ENCODE measurements at regions not wholly inside any gene's neighbourhood (a gene's known extent, or its start where the extent isn't known, plus 50 kb on each side); places are given as distances from the start of the nearest gene placed in this dataset.

DNA sequence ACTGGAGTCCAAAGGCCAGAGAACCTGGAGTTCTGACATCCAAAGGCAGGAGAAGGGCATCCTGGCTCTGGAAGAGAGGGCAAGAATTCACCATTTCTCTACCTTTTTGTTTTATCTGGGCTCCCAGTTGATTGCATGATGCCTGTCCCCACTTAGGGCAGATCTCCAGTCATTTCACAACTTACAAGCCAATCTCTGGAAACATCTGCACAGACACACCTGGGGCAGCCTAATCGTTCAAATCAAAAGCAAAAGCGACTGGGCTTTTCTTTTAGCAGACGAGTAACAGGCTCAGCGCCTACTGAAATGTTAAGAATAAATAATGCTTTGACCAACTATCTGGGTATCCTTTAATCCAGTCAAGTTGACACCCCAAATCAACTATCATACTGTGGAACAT lies 136.0 kb upstream of the NPY2R start:
- TF ChIP-seq TOX (CRISPR knock-in tag; IDR thresholded peaks at IDR 0.05; ENCODE audit: borderline replicate concordance) (no peak), TCF4 (CRISPR knock-in tag; IDR thresholded peaks at IDR 0.05; ENCODE audit: borderline replicate concordance) (no peak), ISL1 (CRISPR knock-in tag; IDR thresholded peaks at IDR 0.05) (no peak), CSDC2 (CRISPR knock-in tag; IDR thresholded peaks at IDR 0.05) (no peak), SNAI2 (CRISPR knock-in tag; IDR thresholded peaks at IDR 0.05) (no peak), OSR1 (CRISPR knock-in tag; IDR thresholded peaks at IDR 0.05) (no peak), ZFP3 (CRISPR knock-in tag; IDR thresholded peaks at IDR 0.05) (no peak), GLIS3 (CRISPR knock-in tag; IDR thresholded peaks at IDR 0.05) (no peak), ZC3H10 (CRISPR knock-in tag; IDR thresholded peaks at IDR 0.05) (no peak)
- TF ChIP-seq, protein P1, sequence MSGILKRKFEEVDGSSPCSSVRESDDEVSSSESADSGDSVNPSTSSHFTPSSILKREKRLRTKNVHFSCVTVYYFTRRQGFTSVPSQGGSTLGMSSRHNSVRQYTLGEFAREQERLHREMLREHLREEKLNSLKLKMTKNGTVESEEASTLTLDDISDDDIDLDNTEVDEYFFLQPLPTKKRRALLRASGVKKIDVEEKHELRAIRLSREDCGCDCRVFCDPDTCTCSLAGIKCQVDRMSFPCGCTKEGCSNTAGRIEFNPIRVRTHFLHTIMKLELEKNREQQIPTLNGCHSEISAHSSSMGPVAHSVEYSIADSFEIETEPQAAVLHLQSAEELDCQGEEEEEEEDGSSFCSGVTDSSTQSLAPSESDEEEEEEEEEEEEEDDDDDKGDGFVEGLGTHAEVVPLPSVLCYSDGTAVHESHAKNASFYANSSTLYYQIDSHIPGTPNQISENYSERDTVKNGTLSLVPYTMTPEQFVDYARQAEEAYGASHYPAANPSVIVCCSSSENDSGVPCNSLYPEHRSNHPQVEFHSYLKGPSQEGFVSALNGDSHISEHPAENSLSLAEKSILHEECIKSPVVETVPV (CRISPR knock-in tag; IDR thresholded peaks at IDR 0.05): no peak
- no peak for ATAC-seq

DNA sequence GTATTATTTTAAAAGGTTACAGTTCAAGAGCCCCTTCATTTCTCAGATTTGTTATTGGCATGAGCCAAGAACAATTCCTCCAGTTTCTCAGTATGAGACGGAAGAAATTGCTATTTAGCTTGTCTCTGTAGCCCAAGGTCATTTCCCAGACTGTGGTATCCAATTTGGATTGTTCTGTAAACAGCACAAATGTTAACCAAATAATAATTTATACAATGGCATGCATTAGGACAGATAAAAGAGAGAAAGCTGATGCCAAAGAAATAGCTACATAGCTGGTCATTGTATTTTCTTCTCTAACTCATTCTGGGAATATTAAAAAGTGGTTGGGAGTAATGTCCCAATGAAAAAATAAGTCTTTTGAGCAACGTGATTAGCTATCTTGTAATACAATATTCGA lies 134.6 kb upstream of the NPY2R start:
- TF ChIP-seq BACH2 (CRISPR knock-in tag; IDR thresholded peaks at IDR 0.05; ENCODE audit: borderline replicate concordance): no peak
- no peak for TF ChIP-seq OSR1 (CRISPR knock-in tag; IDR thresholded peaks at IDR 0.05)
- TF ChIP-seq ZNF565 (CRISPR knock-in tag; conservative IDR thresholded peaks at IDR 0.05; ENCODE audit: low read depth): no peak
- ATAC-seq: no peak

DNA sequence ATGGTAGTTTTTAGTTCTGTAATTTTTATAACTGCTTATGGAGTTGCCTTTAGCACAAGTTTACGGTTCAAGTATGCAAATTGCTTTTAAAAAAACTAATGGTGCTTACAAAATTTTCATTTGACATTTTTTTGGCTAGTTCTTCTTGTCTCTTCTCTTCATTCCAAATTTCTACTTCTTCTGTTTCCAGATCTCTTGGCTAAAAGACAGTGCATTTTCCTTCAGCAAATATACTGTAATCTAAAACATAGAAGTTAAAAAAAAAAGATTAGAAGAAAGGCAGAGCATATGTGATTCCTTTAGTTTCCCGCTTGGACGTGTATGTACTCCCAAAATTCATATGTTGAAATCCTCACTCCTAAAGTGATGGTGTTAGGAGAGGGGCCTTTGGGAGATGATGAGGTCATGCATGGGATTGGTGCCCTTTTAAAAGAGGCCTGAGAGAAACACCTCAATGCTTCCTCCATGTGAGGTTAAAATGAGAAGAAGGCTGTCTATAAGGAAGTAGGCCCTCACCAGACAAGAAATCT lies 132.1 kb upstream of the NPY2R start:
- ATAC-seq: no peak
- TF ChIP-seq ZFP3 (CRISPR knock-in tag; IDR thresholded peaks at IDR 0.05): no peak
- TF ChIP-seq, protein P2, sequence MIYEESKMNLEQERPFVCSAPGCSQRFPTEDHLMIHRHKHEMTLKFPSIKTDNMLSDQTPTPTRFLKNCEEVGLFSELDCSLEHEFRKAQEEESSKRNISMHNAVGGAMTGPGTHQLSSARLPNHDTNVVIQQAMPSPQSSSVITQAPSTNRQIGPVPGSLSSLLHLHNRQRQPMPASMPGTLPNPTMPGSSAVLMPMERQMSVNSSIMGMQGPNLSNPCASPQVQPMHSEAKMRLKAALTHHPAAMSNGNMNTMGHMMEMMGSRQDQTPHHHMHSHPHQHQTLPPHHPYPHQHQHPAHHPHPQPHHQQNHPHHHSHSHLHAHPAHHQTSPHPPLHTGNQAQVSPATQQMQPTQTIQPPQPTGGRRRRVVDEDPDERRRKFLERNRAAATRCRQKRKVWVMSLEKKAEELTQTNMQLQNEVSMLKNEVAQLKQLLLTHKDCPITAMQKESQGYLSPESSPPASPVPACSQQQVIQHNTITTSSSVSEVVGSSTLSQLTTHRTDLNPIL (CRISPR knock-in tag; IDR thresholded peaks at IDR 0.05; ENCODE audit: low read depth): no peak
- TF ChIP-seq ISL1 (CRISPR knock-in tag; IDR thresholded peaks at IDR 0.05): no peak
- no peak for TF ChIP-seq ZFP30 (CRISPR knock-in tag; IDR thresholded peaks at IDR 0.05)
- no peak for TF ChIP-seq PPARA (CRISPR knock-in tag; IDR thresholded peaks at IDR 0.05; ENCODE audit: borderline replicate concordance)
- TF ChIP-seq TOX (CRISPR knock-in tag; IDR thresholded peaks at IDR 0.05; ENCODE audit: borderline replicate concordance): no peak
- TF ChIP-seq ZC3H10 (CRISPR knock-in tag; IDR thresholded peaks at IDR 0.05): no peak
- TF ChIP-seq, protein P3, sequence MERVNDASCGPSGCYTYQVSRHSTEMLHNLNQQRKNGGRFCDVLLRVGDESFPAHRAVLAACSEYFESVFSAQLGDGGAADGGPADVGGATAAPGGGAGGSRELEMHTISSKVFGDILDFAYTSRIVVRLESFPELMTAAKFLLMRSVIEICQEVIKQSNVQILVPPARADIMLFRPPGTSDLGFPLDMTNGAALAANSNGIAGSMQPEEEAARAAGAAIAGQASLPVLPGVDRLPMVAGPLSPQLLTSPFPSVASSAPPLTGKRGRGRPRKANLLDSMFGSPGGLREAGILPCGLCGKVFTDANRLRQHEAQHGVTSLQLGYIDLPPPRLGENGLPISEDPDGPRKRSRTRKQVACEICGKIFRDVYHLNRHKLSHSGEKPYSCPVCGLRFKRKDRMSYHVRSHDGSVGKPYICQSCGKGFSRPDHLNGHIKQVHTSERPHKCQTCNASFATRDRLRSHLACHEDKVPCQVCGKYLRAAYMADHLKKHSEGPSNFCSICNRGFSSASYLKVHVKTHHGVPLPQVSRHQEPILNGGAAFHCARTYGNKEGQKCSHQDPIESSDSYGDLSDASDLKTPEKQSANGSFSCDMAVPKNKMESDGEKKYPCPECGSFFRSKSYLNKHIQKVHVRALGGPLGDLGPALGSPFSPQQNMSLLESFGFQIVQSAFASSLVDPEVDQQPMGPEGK (CRISPR knock-in tag; IDR thresholded peaks at IDR 0.05; ENCODE audit: borderline replicate concordance): no peak
- TF ChIP-seq ESRRG (CRISPR knock-in tag; IDR thresholded peaks at IDR 0.05): no peak
- TF ChIP-seq, protein P1 (CRISPR knock-in tag; IDR thresholded peaks at IDR 0.05): no peak
- TF ChIP-seq ZNF565 (CRISPR knock-in tag; conservative IDR thresholded peaks at IDR 0.05; ENCODE audit: low read depth): no peak
- TF ChIP-seq CSDC2 (CRISPR knock-in tag; IDR thresholded peaks at IDR 0.05): no peak
- no peak for TF ChIP-seq SNAI2 (CRISPR knock-in tag; IDR thresholded peaks at IDR 0.05)
- no peak for TF ChIP-seq BACH2 (CRISPR knock-in tag; IDR thresholded peaks at IDR 0.05; ENCODE audit: borderline replicate concordance)
- TF ChIP-seq ZNF8 (CRISPR knock-in tag; IDR thresholded peaks at IDR 0.05): no peak
- no peak for TF ChIP-seq ZNF70 (CRISPR knock-in tag; IDR thresholded peaks at IDR 0.05)
- TF ChIP-seq, protein P4, sequence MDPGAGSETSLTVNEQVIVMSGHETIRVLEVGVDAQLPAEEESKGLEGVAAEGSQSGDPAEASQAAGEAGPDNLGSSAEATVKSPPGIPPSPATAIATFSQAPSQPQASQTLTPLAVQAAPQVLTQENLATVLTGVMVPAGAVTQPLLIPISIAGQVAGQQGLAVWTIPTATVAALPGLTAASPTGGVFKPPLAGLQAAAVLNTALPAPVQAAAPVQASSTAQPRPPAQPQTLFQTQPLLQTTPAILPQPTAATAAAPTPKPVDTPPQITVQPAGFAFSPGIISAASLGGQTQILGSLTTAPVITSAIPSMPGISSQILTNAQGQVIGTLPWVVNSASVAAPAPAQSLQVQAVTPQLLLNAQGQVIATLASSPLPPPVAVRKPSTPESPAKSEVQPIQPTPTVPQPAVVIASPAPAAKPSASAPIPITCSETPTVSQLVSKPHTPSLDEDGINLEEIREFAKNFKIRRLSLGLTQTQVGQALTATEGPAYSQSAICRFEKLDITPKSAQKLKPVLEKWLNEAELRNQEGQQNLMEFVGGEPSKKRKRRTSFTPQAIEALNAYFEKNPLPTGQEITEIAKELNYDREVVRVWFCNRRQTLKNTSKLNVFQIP (CRISPR knock-in tag; IDR thresholded peaks at IDR 0.05; ENCODE audit: borderline replicate concordance, low read depth): no peak
- no peak for TF ChIP-seq TCF4 (CRISPR knock-in tag; IDR thresholded peaks at IDR 0.05; ENCODE audit: borderline replicate concordance)
- TF ChIP-seq RARB (CRISPR knock-in tag; IDR thresholded peaks at IDR 0.05): no peak

All from SK-N-SH treated with all-trans-retinoic acid at 6 μM for 48 hours (cell line).